Panc1 (cell line): ENCODE measurements at regions not wholly inside any gene's neighbourhood (a gene's known extent, or its start where the extent isn't known, plus 50 kb on each side); places are given as distances from the start of the nearest gene placed in this dataset.

ENCODE experiments used
- POLR2AphosphoS5 ChIP-seq: IDR thresholded peaks from 2 replicates; pipeline ENCODE4 v1.6.1; 2012; ENCODE audit warnings: mild to moderate bottlenecking, low read depth, low read length, moderate library complexity
- SIN3A ChIP-seq: IDR thresholded peaks from 2 replicates; pipeline ENCODE4 v1.6.1; 2012; ENCODE audit warnings: low read depth, mild to moderate bottlenecking, low read length, moderate library complexity, borderline replicate concordance; ENCODE audit not compliant: insufficient read depth
- TF ChIP-seq, protein P1 (sequence below): fragments of 450-650 bp; IDR thresholded peaks from 2 replicates; pipeline ENCODE4 v1.5.1; 2017; ENCODE audit warnings: mild to moderate bottlenecking
- TF ChIP-seq, protein P2 (sequence below), 2 experiments: IDR thresholded peaks; 2 replicates each; pipeline ENCODE4 v1.6.1; 2011 to 2012; ENCODE audit warnings: low read depth in 2 of 2, control low read depth in 1 of 2, low read length in 1 of 2, mild to moderate bottlenecking in 1 of 2, moderate library complexity in 1 of 2; ENCODE audit not compliant: insufficient read depth in 1 of 2

DNA sequence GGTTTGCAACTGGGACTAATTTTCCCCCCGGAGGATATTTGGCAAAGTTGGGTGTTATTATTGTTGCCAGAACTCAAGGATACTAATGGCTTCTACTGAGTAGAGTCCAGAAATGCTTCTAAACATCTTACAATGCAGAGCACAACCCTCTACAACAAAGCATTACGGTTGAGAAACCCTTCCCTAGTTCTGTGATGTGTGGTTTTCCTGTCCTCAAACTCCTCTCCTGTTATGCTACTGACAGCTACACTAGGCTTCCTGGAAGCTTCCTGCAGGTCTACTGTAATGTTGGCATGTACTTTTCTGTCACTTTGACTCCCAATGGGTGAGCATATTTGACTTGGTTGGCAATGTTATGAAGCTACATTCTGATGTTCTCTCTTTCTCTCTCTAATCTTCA lies 1656.9 kb downstream of the MRPL39 start:
- TF ChIP-seq, protein P1, sequence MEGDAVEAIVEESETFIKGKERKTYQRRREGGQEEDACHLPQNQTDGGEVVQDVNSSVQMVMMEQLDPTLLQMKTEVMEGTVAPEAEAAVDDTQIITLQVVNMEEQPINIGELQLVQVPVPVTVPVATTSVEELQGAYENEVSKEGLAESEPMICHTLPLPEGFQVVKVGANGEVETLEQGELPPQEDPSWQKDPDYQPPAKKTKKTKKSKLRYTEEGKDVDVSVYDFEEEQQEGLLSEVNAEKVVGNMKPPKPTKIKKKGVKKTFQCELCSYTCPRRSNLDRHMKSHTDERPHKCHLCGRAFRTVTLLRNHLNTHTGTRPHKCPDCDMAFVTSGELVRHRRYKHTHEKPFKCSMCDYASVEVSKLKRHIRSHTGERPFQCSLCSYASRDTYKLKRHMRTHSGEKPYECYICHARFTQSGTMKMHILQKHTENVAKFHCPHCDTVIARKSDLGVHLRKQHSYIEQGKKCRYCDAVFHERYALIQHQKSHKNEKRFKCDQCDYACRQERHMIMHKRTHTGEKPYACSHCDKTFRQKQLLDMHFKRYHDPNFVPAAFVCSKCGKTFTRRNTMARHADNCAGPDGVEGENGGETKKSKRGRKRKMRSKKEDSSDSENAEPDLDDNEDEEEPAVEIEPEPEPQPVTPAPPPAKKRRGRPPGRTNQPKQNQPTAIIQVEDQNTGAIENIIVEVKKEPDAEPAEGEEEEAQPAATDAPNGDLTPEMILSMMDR = no peak
- no peak for TF ChIP-seq POLR2AphosphoS5
- TF ChIP-seq SIN3A = no peak
- TF ChIP-seq, protein P2, sequence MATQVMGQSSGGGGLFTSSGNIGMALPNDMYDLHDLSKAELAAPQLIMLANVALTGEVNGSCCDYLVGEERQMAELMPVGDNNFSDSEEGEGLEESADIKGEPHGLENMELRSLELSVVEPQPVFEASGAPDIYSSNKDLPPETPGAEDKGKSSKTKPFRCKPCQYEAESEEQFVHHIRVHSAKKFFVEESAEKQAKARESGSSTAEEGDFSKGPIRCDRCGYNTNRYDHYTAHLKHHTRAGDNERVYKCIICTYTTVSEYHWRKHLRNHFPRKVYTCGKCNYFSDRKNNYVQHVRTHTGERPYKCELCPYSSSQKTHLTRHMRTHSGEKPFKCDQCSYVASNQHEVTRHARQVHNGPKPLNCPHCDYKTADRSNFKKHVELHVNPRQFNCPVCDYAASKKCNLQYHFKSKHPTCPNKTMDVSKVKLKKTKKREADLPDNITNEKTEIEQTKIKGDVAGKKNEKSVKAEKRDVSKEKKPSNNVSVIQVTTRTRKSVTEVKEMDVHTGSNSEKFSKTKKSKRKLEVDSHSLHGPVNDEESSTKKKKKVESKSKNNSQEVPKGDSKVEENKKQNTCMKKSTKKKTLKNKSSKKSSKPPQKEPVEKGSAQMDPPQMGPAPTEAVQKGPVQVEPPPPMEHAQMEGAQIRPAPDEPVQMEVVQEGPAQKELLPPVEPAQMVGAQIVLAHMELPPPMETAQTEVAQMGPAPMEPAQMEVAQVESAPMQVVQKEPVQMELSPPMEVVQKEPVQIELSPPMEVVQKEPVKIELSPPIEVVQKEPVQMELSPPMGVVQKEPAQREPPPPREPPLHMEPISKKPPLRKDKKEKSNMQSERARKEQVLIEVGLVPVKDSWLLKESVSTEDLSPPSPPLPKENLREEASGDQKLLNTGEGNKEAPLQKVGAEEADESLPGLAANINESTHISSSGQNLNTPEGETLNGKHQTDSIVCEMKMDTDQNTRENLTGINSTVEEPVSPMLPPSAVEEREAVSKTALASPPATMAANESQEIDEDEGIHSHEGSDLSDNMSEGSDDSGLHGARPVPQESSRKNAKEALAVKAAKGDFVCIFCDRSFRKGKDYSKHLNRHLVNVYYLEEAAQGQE (IDR thresholded peaks at IDR 0.05; ENCODE audit: insufficient read depth in 1 of 2, low read depth in 2 of 2, low read length in 1 of 2) = no peak
